Stimulated activated naive CD8-positive, alpha-beta T cell treated with anti-CD3 and anti-CD28 coated beads, Interleukin-15, amount 100 ng/mL, for 72 hours (primary cell): ENCODE measurements at regions not wholly inside any gene's neighbourhood (a gene's known extent, or its start where the extent isn't known, plus 50 kb on each side); places are given as distances from the start of the nearest gene placed in this dataset.
A peak's percentile ranks its signal among the peaks of the same experiment; 100 is the strongest.

Source experiments
- ATAC-seq: fragments of 150-1000 bp; cut with Tn5 transposase; 2 replicates; pipeline ENCODE4 v1.10.0; 2021; ENCODE audit warnings: mild to moderate bottlenecking, moderate library complexity
- DNase-seq, 2 donors: peaks; one replicate each; pipeline ENCODE4 v3.0.0; 2021 to 2022
- H3K27ac Mint-ChIP-seq, 2 donors: one replicate each; pipeline ENCODE4 v1.8.0; 2022; ENCODE audit warnings: mild to moderate bottlenecking in 2 of 2, mixed read lengths in 2 of 2, moderate library complexity in 2 of 2
- H3K27me3 Mint-ChIP-seq: one replicate; pipeline ENCODE4 v1.8.0; 2022; ENCODE audit warnings: mixed read lengths
- H3K4me1 Mint-ChIP-seq: one replicate; pipeline ENCODE4 v1.8.0; 2022; ENCODE audit warnings: mild to moderate bottlenecking, mixed read lengths
- H3K4me3 Mint-ChIP-seq, 2 donors: one replicate each; pipeline ENCODE4 v1.8.0; 2022; ENCODE audit warnings: mild to moderate bottlenecking in 2 of 2, mixed read lengths in 2 of 2, moderate library complexity in 1 of 2
- H3K9me3 Mint-ChIP-seq, 2 donors: one replicate each; pipeline ENCODE4 v1.8.0; 2022; ENCODE audit warnings: mixed read lengths in 2 of 2

GRCh38 chr10:2081501-2081900, 344.2 kb upstream of the ADARB2 start:
- no peak overlapping the region for H3K4me3 Mint-ChIP-seq
- H3K27ac Mint-ChIP-seq: no peak overlapping the region
- no peaks in the 10 kb centered on the region for H3K4me1 Mint-ChIP-seq
- peaks cover 22% of the 10 kb centered on the region for H3K27me3 Mint-ChIP-seq
- H3K9me3 Mint-ChIP-seq: no peaks in the 10 kb centered on the region
- DNase-seq (no peak), ATAC-seq (no peak)

GRCh38 chr10:2079603-2080078, 342.3 kb upstream of the ADARB2 start:
- no peak for DNase-seq
- Mint-ChIP-seq H3K4me1 (no peaks in the 10 kb centered on the region), H3K27ac (peak overlapping the region in 1 of 2 donors; percentile 19), H3K9me3 (no peaks in the 10 kb centered on the region), H3K4me3 (no peak overlapping the region), H3K27me3 (peaks cover 15% of the 10 kb centered on the region)
- ATAC-seq: no peak

- Mint-ChIP-seq H3K27me3 (peaks cover 15% of the 10 kb centered on the region), H3K4me3 (no peak overlapping the region), H3K27ac (no peak overlapping the region), H3K4me1 (no peaks in the 10 kb centered on the region), H3K9me3 (no peaks in the 10 kb centered on the region)
- DNase-seq: no peak
- ATAC-seq: no peak
Observed at GRCh38 chr10:2077231-2077630, 339.9 kb upstream of the ADARB2 start.

GRCh38 chr10:2076528-2076927, 339.2 kb upstream of the ADARB2 start:
- no peaks in the 10 kb centered on the region for H3K4me1 Mint-ChIP-seq
- DNase-seq (no peak), ATAC-seq (no peak)
- H3K4me3 Mint-ChIP-seq: no peak overlapping the region
- H3K9me3 Mint-ChIP-seq: no peaks in the 10 kb centered on the region
- H3K27ac Mint-ChIP-seq: no peak overlapping the region
- peaks cover 14% of the 10 kb centered on the region for H3K27me3 Mint-ChIP-seq

- Mint-ChIP-seq H3K27me3 (no peaks in the 10 kb centered on the region), H3K9me3 (peaks cover 5 to 19% of the 10 kb centered on the region in 2 donors), H3K4me3 (no peak overlapping the region), H3K4me1 (no peaks in the 10 kb centered on the region), H3K27ac (no peak overlapping the region)
- ATAC-seq: no peak
- DNase-seq: no peak
Observed at GRCh38 chr10:2067015-2067414, 329.7 kb upstream of the ADARB2 start.

- no peak for ATAC-seq
- Mint-ChIP-seq H3K9me3 (peaks cover 0 to 6% of the 10 kb centered on the region in 2 donors), H3K4me1 (no peaks in the 10 kb centered on the region), H3K27ac (no peak overlapping the region), H3K27me3 (peaks cover 8% of the 10 kb centered on the region), H3K4me3 (no peak overlapping the region)
- no peak for DNase-seq
Observed at GRCh38 chr10:2054728-2055127, 317.4 kb upstream of the ADARB2 start.

- DNase-seq (no peak), ATAC-seq (no peak)
- H3K9me3 Mint-ChIP-seq: peaks cover 2 to 6% of the 10 kb centered on the region in 2 donors
- H3K4me1 Mint-ChIP-seq: no peaks in the 10 kb centered on the region
- H3K4me3 Mint-ChIP-seq: no peak overlapping the region
- no peak overlapping the region for H3K27ac Mint-ChIP-seq
- H3K27me3 Mint-ChIP-seq: no peaks in the 10 kb centered on the region
Observed at GRCh38 chr10:2053805-2054204, 316.5 kb upstream of the ADARB2 start.

GRCh38 chr10:2051108-2051507, 313.8 kb upstream of the ADARB2 start:
- H3K9me3 Mint-ChIP-seq: peaks cover 6 to 10% of the 10 kb centered on the region in 2 donors
- no peak overlapping the region for H3K4me3 Mint-ChIP-seq
- DNase-seq: no peak
- no peaks in the 10 kb centered on the region for H3K27me3 Mint-ChIP-seq
- no peaks in the 10 kb centered on the region for H3K4me1 Mint-ChIP-seq
- no peak overlapping the region for H3K27ac Mint-ChIP-seq
- no peak for ATAC-seq

- H3K9me3 Mint-ChIP-seq: peaks cover 6 to 10% of the 10 kb centered on the region in 2 donors
- no peaks in the 10 kb centered on the region for H3K27me3 Mint-ChIP-seq
- peak; percentile 26 for ATAC-seq
- H3K27ac Mint-ChIP-seq: no peak overlapping the region
- no peak overlapping the region for H3K4me3 Mint-ChIP-seq
- DNase-seq: no peak
- H3K4me1 Mint-ChIP-seq: no peaks in the 10 kb centered on the region
Observed at GRCh38 chr10:2049560-2049959, 312.2 kb upstream of the ADARB2 start.

GRCh38 chr10:2048337-2048973, 311.1 kb upstream of the ADARB2 start:
- H3K27me3 Mint-ChIP-seq: no peaks in the 10 kb centered on the region
- ATAC-seq: no peak
- peaks cover 6 to 10% of the 10 kb centered on the region in 2 donors for H3K9me3 Mint-ChIP-seq
- H3K27ac Mint-ChIP-seq: no peak overlapping the region
- DNase-seq: no peak
- no peaks in the 10 kb centered on the region for H3K4me1 Mint-ChIP-seq
- H3K4me3 Mint-ChIP-seq: no peak overlapping the region

- no peak overlapping the region for H3K27ac Mint-ChIP-seq
- no peak overlapping the region for H3K4me3 Mint-ChIP-seq
- H3K9me3 Mint-ChIP-seq: peaks cover 6 to 10% of the 10 kb centered on the region in 2 donors
- DNase-seq: no peak
- no peak for ATAC-seq
- H3K4me1 Mint-ChIP-seq: no peaks in the 10 kb centered on the region
- H3K27me3 Mint-ChIP-seq: no peaks in the 10 kb centered on the region
Observed at GRCh38 chr10:2047679-2048078, 310.4 kb upstream of the ADARB2 start.

GRCh38 chr10:2043379-2043778, 306.1 kb upstream of the ADARB2 start:
- no peaks in the 10 kb centered on the region for H3K27me3 Mint-ChIP-seq
- no peak overlapping the region for H3K27ac Mint-ChIP-seq
- peaks cover 0 to 3% of the 10 kb centered on the region in 2 donors for H3K9me3 Mint-ChIP-seq
- DNase-seq (no peak), ATAC-seq (no peak)
- no peak overlapping the region for H3K4me3 Mint-ChIP-seq
- no peaks in the 10 kb centered on the region for H3K4me1 Mint-ChIP-seq

- no peak for DNase-seq
- no peak for ATAC-seq
Observed at GRCh38 chr10:2038036-2038435, 300.7 kb upstream of the ADARB2 start.

GRCh38 chr10:2037246-2037645, 299.9 kb upstream of the ADARB2 start:
- ATAC-seq: no peak
- no peaks in the 10 kb centered on the region for H3K27me3 Mint-ChIP-seq
- H3K4me3 Mint-ChIP-seq: no peak overlapping the region
- no peak for DNase-seq
- no peak overlapping the region for H3K27ac Mint-ChIP-seq
- no peaks in the 10 kb centered on the region for H3K4me1 Mint-ChIP-seq
- peaks cover 0 to 8% of the 10 kb centered on the region in 2 donors for H3K9me3 Mint-ChIP-seq

More at GRCh38 chr10:2038036-2038435, 300.7 kb upstream of the ADARB2 start:
- H3K27ac Mint-ChIP-seq: no peak overlapping the region
- H3K9me3 Mint-ChIP-seq: peaks cover 0 to 8% of the 10 kb centered on the region in 2 donors
- no peak overlapping the region for H3K4me3 Mint-ChIP-seq
- H3K27me3 Mint-ChIP-seq: no peaks in the 10 kb centered on the region
- no peaks in the 10 kb centered on the region for H3K4me1 Mint-ChIP-seq

- no peak overlapping the region for H3K4me3 Mint-ChIP-seq
- no peaks in the 10 kb centered on the region for H3K4me1 Mint-ChIP-seq
- H3K27me3 Mint-ChIP-seq: no peaks in the 10 kb centered on the region
- H3K27ac Mint-ChIP-seq: peak overlapping the region in 1 of 2 donors; percentile 12
- H3K9me3 Mint-ChIP-seq: peaks cover 0 to 8% of the 10 kb centered on the region in 2 donors
- DNase-seq (no peak), ATAC-seq (no peak)
Observed at GRCh38 chr10:2036209-2036608, 298.9 kb upstream of the ADARB2 start.

- ATAC-seq (no peak), DNase-seq (no peak)
- Mint-ChIP-seq H3K27me3 (no peaks in the 10 kb centered on the region), H3K9me3 (peaks cover 0 to 3% of the 10 kb centered on the region in 2 donors), H3K27ac (no peak overlapping the region), H3K4me3 (no peak overlapping the region), H3K4me1 (no peaks in the 10 kb centered on the region)
Observed at GRCh38 chr10:2030046-2030445, 292.7 kb upstream of the ADARB2 start.

- Mint-ChIP-seq H3K4me1 (no peaks in the 10 kb centered on the region), H3K27ac (no peak overlapping the region), H3K9me3 (no peaks in the 10 kb centered on the region), H3K4me3 (no peak overlapping the region), H3K27me3 (no peaks in the 10 kb centered on the region)
- DNase-seq (no peak), ATAC-seq (no peak)
Observed at GRCh38 chr10:2026936-2027335, 289.6 kb upstream of the ADARB2 start.
